Upper lobe of right lung (tissue), 1 donor: ENCODE measurements at regions not wholly inside any gene's neighbourhood (a gene's known extent, or its start where the extent isn't known, plus 50 kb on each side); places are given as distances from the start of the nearest gene placed in this dataset.

Experiments used
- ATAC-seq: fragments of 200-7000 bp; cut with Tn5 transposase; one replicate; pipeline ENCODE4 v1.9.1; 2020; ENCODE audit warnings: mild to moderate bottlenecking, moderate library complexity
- DNase-seq: peaks from one replicate; pipeline ENCODE4 v3.0.0-alpha.2; 2020
- H3K27ac ChIP-seq: fragments of 200-600 bp; one replicate; pipeline ENCODE4 v1.8.0; 2022
- H3K27me3 ChIP-seq: fragments of 200-600 bp; one replicate; pipeline ENCODE4 v1.8.0; 2022; ENCODE audit warnings: mild to moderate bottlenecking
- H3K36me3 ChIP-seq: fragments of 200-600 bp; one replicate; pipeline ENCODE4 v1.8.0; 2022
- H3K4me1 ChIP-seq: fragments of 200-600 bp; one replicate; pipeline ENCODE4 v1.8.0; 2022
- H3K4me3 ChIP-seq: fragments of 200-600 bp; one replicate; pipeline ENCODE4 v1.8.0; 2022; ENCODE audit warnings: mild to moderate bottlenecking
- H3K9me3 ChIP-seq: fragments of 200-600 bp; one replicate; pipeline ENCODE4 v1.8.0; 2022
- intact Hi-C: fragments of 100-400 bp; cut with DNase I; formaldehyde crosslinking; loops from one replicate; pipeline ENCODE4 v1.11.0; 2022
- TF ChIP-seq, protein P1 (sequence below): fragments of 200-600 bp; IDR thresholded peaks from one replicate; pipeline ENCODE4 v1.8.0; 2022; ENCODE audit warnings: antibody characterized with exemption
- donor health status: DM: no; HTN: yes; CAD: no; lungs with severe emphysema.

DNA sequence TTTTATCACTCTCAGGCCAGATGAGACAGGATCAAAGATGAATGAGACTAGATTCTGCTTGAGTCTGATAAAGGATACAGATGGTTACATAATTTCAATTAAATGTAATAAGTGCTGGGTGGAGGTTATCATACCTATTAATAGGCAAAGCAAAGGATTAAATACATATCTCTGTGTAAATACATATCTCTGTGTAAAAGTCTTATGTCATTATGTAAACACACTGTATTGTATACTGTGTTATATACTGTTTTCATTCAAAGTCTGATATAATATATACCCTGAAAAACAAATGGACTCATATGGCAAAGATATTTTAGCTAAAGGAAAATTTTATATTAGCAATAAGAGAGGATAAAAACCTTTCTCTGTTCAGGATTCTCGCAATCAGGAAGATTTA, 605.8 kb upstream of the PTGER4 start:
- Histone ChIP-seq H3K27me3 (no peaks in the 10 kb centered on the region), H3K4me1 (no peaks in the 10 kb centered on the region), H3K36me3 (no peaks in the 10 kb centered on the region), H3K9me3 (no peaks in the 10 kb centered on the region), H3K4me3 (no peak overlapping the region), H3K27ac (no peak overlapping the region)
- intact Hi-C loops: no loop called here
- TF ChIP-seq, protein P1, sequence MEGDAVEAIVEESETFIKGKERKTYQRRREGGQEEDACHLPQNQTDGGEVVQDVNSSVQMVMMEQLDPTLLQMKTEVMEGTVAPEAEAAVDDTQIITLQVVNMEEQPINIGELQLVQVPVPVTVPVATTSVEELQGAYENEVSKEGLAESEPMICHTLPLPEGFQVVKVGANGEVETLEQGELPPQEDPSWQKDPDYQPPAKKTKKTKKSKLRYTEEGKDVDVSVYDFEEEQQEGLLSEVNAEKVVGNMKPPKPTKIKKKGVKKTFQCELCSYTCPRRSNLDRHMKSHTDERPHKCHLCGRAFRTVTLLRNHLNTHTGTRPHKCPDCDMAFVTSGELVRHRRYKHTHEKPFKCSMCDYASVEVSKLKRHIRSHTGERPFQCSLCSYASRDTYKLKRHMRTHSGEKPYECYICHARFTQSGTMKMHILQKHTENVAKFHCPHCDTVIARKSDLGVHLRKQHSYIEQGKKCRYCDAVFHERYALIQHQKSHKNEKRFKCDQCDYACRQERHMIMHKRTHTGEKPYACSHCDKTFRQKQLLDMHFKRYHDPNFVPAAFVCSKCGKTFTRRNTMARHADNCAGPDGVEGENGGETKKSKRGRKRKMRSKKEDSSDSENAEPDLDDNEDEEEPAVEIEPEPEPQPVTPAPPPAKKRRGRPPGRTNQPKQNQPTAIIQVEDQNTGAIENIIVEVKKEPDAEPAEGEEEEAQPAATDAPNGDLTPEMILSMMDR: no peak
- ATAC-seq (no peak), DNase-seq (no peak)

DNA sequence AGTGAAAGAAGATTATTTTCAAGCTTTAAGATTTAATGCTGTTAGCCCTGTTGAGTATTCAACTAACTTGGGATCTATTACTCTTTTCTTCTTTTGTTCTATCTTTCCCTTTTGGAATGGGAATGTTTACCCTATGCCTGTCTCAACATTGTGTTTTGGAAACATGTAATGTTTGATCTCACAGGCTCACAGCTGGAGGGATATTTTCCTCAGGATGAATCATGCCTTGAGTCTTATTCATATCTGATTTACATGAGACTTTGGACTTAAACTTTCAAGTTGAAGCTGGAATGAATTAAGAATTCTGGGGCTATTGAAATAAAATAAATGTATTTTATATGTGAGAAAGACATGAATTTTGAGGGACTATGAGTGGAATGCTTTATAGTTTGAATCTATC, 607.8 kb upstream of the PTGER4 start:
- Histone ChIP-seq H3K4me3 (no peak overlapping the region), H3K9me3 (no peaks in the 10 kb centered on the region), H3K4me1 (no peaks in the 10 kb centered on the region), H3K27me3 (no peaks in the 10 kb centered on the region), H3K36me3 (no peaks in the 10 kb centered on the region), H3K27ac (no peak overlapping the region)
- no peak for DNase-seq
- no peak for ATAC-seq
- intact Hi-C loops: no loop called here
- TF ChIP-seq, protein P1: no peak

DNA sequence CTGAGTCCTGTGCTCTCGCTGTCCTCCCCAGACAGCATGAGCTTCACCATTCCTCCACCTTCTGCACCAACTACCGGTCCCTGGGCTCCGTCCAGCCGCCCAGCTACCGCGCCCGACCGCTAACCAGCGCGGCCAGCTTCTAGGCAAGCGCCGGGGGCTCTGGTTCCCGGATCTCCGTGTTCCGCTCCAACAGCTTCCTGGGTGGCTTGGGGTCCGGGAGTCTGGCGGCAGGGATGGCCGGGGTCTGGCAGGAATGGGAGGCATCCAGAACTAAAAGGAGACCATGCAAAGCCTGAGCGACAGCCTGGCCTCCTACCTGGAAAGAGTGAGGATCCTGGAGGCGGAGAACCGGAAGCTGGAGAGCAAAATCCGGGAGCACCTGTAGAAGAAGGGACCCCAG, 613.1 kb upstream of the PTGER4 start:
- no peak for ATAC-seq
- H3K4me1 ChIP-seq: no peaks in the 10 kb centered on the region
- H3K27me3 ChIP-seq: no peaks in the 10 kb centered on the region
- no peak overlapping the region for H3K4me3 ChIP-seq
- intact Hi-C loops: no loop called here
- TF ChIP-seq, protein P1: no peak
- no peaks in the 10 kb centered on the region for H3K36me3 ChIP-seq
- no peak for DNase-seq
- H3K27ac ChIP-seq: no peak overlapping the region
- no peaks in the 10 kb centered on the region for H3K9me3 ChIP-seq

DNA sequence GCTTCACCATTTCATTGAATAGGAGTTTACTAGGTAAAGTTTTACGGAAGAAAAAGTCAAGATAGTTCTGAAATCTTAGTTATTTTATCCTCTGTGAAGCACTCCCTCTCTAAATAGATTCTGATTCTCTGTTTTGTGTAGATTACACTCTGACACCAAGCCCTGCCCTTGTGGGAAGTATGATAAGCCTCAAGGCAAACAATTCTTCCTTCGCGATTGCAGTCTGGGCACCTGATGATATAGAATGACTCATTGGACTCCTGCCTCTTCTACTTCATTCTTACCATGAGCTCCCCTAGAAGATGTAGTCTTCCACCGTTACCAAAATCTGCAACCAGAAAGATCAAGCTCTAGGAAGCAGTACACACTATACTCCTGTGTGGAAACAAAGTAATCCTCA, 626.9 kb upstream of the PTGER4 start:
- Histone ChIP-seq H3K36me3 (no peaks in the 10 kb centered on the region), H3K4me3 (no peak overlapping the region), H3K9me3 (no peaks in the 10 kb centered on the region), H3K4me1 (no peaks in the 10 kb centered on the region), H3K27ac (no peak overlapping the region), H3K27me3 (no peaks in the 10 kb centered on the region)
- ATAC-seq: no peak
- intact Hi-C loops: no loop called here
- TF ChIP-seq, protein P1: no peak
- DNase-seq: no peak

DNA sequence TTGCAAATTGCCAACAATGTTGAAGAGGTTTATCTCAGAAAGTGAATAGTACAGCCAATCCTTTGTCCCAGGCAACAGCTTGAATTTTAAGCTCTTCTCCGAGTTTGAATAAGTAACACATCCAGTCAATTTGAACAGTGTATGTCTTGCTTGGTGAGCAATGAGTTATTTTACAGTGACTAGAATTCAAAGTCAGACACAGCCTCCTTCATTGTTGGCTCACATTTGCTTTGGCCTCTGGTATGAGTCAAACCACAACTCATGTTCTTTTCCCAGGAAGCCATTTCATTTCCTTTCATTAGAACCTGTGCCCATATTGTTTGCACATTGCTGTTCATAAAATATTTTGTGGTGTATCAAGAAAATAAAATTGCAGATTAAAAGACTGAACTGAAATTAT, 622.0 kb upstream of the DAB2 start:
- TF ChIP-seq, protein P1: no peak
- intact Hi-C loops: no loop called here

DNA sequence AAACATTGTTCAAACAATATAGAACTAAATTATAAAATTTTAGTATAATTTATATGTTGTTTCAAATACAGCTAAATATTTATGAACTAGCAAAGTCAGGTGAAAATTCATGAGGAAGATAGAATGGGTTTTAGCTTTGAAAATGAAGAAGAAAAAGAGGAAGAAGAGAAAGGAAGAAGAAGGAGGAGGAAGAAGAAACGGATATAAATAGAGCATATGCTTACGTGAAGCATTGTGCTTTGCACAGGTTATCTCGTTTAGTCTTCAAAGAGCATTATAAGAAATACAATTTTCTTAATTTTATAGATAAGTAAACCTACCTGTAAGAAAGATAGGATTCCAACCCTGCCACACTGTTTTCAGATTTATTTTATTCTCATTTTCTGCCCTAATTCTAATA, 620.6 kb upstream of the DAB2 start:
- TF ChIP-seq, protein P1: no peak
- Histone ChIP-seq H3K9me3 (no peaks in the 10 kb centered on the region), H3K27ac (no peak overlapping the region), H3K36me3 (no peaks in the 10 kb centered on the region), H3K4me1 (no peaks in the 10 kb centered on the region), H3K27me3 (no peaks in the 10 kb centered on the region), H3K4me3 (no peak overlapping the region)
- DNase-seq: no peak
- intact Hi-C loops: no loop called here
- ATAC-seq: no peak

More for the DNA sequence above, 622.0 kb upstream of the DAB2 start:
- Histone ChIP-seq H3K27me3 (no peaks in the 10 kb centered on the region), H3K4me3 (no peak overlapping the region), H3K9me3 (no peaks in the 10 kb centered on the region), H3K36me3 (no peaks in the 10 kb centered on the region), H3K27ac (no peak overlapping the region), H3K4me1 (no peaks in the 10 kb centered on the region)
- DNase-seq (no peak), ATAC-seq (no peak)
